ENCODE measurements at regions not wholly inside any gene's neighbourhood (a gene's known extent, or its start where the extent isn't known, plus 50 kb on each side); places are given as distances from the start of the nearest gene placed in this dataset.
"Not testable (repeated sequence)": the region's sequence is repeated elsewhere in the genome, so short reads cannot be mapped to it uniquely, and the experiment has no call there.

- DNase-seq; intact Hi-C loops (cut with DNase I): not testable (repeated sequence)
Observed at GRCh38 chr7:57244345-57244980, 112.2 kb upstream of the ZNF479 start.

GRCh38 chr7:57245206-57245605 lies 113.0 kb upstream of the ZNF479 start:
- no peak for DNase-seq
- intact Hi-C loops (cut with DNase I): no loop called here

GRCh38 chr7:57250801-57251200 lies 118.6 kb upstream of the ZNF479 start:
- intact Hi-C loops (cut with DNase I): no loop called here
- no peak for DNase-seq

GRCh38 chr7:57256637-57257375 lies 124.6 kb upstream of the ZNF479 start:
- intact Hi-C loops (cut with DNase I): no loop called here
- DNase-seq: no peak

GRCh38 chr7:57274535-57275283 lies 142.5 kb upstream of the ZNF479 start:
- intact Hi-C loops (cut with DNase I): no loop called here
- no peak for DNase-seq

GRCh38 chr7:57300747-57301146 lies 149.2 kb upstream of the ZNF716 start:
- intact Hi-C loops (cut with DNase I): no loop called here
- no peak for DNase-seq

GRCh38 chr7:57305192-57305748 lies 144.7 kb upstream of the ZNF716 start:
- peak in 26 of 42 donors; percentile 3 to 54 (median 23) for DNase-seq
- intact Hi-C loops (cut with DNase I): no loop called here

GRCh38 chr7:57308631-57309408 lies 141.2 kb upstream of the ZNF716 start:
- DNase-seq: peak in 32 of 42 donors; percentile 1 to 67 (median 18)
- intact Hi-C loops (cut with DNase I): no loop called here

GRCh38 chr7:57327081-57327480 lies 122.9 kb upstream of the ZNF716 start:
- DNase-seq: no peak
- intact Hi-C loops (cut with DNase I): no loop called here

GRCh38 chr7:57328457-57328856 lies 121.5 kb upstream of the ZNF716 start:
- DNase-seq: peak in 2 of 42 donors; percentile 18 to 37
- intact Hi-C loops (cut with DNase I): no loop called here

- no peak for DNase-seq
- intact Hi-C loops (cut with DNase I): no loop called here
Observed at GRCh38 chr7:57328963-57329362, 121.0 kb upstream of the ZNF716 start.

GRCh38 chr7:57339198-57339944 lies 110.6 kb upstream of the ZNF716 start:
- intact Hi-C loops (cut with DNase I): no loop called here
- DNase-seq: no peak

- intact Hi-C loops (cut with DNase I): no loop called here
- DNase-seq: no peak
Observed at GRCh38 chr7:57342954-57343353, 107.0 kb upstream of the ZNF716 start.

GRCh38 chr7:57343901-57344622 lies 105.9 kb upstream of the ZNF716 start:
- intact Hi-C loops (cut with DNase I): no loop called here

GRCh38 chr7:57344957-57345356 lies 105.0 kb upstream of the ZNF716 start:
- no peak for DNase-seq
- intact Hi-C loops (cut with DNase I): no loop called here

More at GRCh38 chr7:57343901-57344622, 105.9 kb upstream of the ZNF716 start:
- no peak for DNase-seq

- intact Hi-C loops (cut with DNase I): no loop called here
- no peak for DNase-seq
Observed at GRCh38 chr7:57348646-57349269, 101.2 kb upstream of the ZNF716 start.

- intact Hi-C loops (cut with DNase I): no loop called here
- no peak for DNase-seq
Observed at GRCh38 chr7:57354195-57354594, 95.8 kb upstream of the ZNF716 start.

Data from head of caudate nucleus (tissue), 42 donors.